Heart right ventricle (tissue), 16 donors: ENCODE measurements at regions not wholly inside any gene's neighbourhood (a gene's known extent, or its start where the extent isn't known, plus 50 kb on each side); places are given as distances from the start of the nearest gene placed in this dataset.

Source experiments
- ATAC-seq, 8 donors: fragments of 200-7000 bp; cut with Tn5 transposase; one replicate each; pipeline ENCODE4 v1.9.1; 2020; ENCODE audit warnings: mild to moderate bottlenecking in 8 of 8, moderate library complexity in 8 of 8, moderate number of reproducible peaks in 1 of 8
- DNase-seq, 2 donors: peaks; one replicate each; pipeline ENCODE4 v3.0.0-alpha.2; 2020
- H3K27ac ChIP-seq, 10 donors: fragments of 200-600 bp; sonication (generic) in 2 of 10; one replicate each; pipeline versions ENCODE4 v1.5.0 to v1.8.0; 2020 to 2022; ENCODE audit warnings: mild to moderate bottlenecking in 3 of 10
- H3K27me3 ChIP-seq, 7 donors: fragments of 200-600 bp; one replicate each; pipeline ENCODE4 v1.8.0; 2021 to 2022; ENCODE audit warnings: mild to moderate bottlenecking in 2 of 7
- H3K36me3 ChIP-seq, 9 donors: fragments of 200-600 bp; sonication (generic) in 1 of 9; one replicate each; pipeline versions ENCODE4 v1.5.0 to v1.8.0; 2020 to 2022; ENCODE audit warnings: mild to moderate bottlenecking in 2 of 9
- H3K4me1 ChIP-seq, 9 donors: fragments of 200-600 bp; sonication (generic) in 1 of 9; one replicate each; pipeline versions ENCODE4 v1.5.0 to v1.8.0; 2020 to 2022; ENCODE audit warnings: mild to moderate bottlenecking in 4 of 9
- H3K4me3 ChIP-seq, 10 donors: fragments of 200-600 bp; sonication (generic) in 2 of 10; one replicate each; pipeline versions ENCODE4 v1.5.0 to v1.8.0; 2020 to 2022; ENCODE audit warnings: mild to moderate bottlenecking in 7 of 10, moderate library complexity in 2 of 10
- H3K9me3 ChIP-seq, 11 donors: fragments of 200-600 bp in 10 of 11; sonication (generic) in 2 of 11; one replicate each; pipeline versions ENCODE4 v1.5.0 to v1.8.0; 2013 to 2022; ENCODE audit warnings: mild to moderate bottlenecking in 2 of 11, control low read depth in 1 of 11, moderate library complexity in 1 of 11
- CTCF ChIP-seq, 9 donors: fragments of 200-600 bp; sonication (generic) in 2 of 9; IDR thresholded peaks; one replicate each; pipeline versions ENCODE4 v1.5.0 to v1.8.0; 2021 to 2022; ENCODE audit warnings: antibody characterized with exemption in 9 of 9, mild to moderate bottlenecking in 5 of 9, moderate library complexity in 1 of 9
- WGBS, 2 donors: extraction: QIAGEN DNeasy Blood & Tissue Kit; methylation state at CpG; one replicate each; pipeline ENCODE4 v1.1.7; 2013; ENCODE audit warnings: inconsistent platforms in 1 of 2; 5-methylcytosine and 5-hydroxymethylcytosine counted together
- intact Hi-C, 10 donors: fragments of 100-400 bp; cut with DNase I; formaldehyde crosslinking; loops; one replicate each; pipeline versions ENCODE4 v1.11.1 to v1.14.2; 2022
- donor health status: Arrhythmogenic right ventricular cardiomyopathy.
- donor health status: ischemic (EF 13 %, LVEDD 7.1; RV severe dilation, severe dysfunction).
- donor health status: healthy with polysubstance abuse.
- donor health status: DM: no; HTN: yes; CAD: no.
- donor health status: DM: no; HTN: no; CAD: no.
- donor health status: ischemic (EF 25% LVEDD 6.9; RV normal size, moderate dysfunction).
- donor health status: ischemic (EF 25% LVEDD 5.7; RV mildly dilated, moderate dysfunction).
- donor health status: healthy.
- donor health status: DM: yes; HTN: yes; CAD: no.
- donor health status: Ischemic cardiomyopathy.
- donor health status: ischemic (EF 35%, LVEDD 5.7; RV mildly dilated, moderate dysfunction).
- donor health status: nonischemic (EF 11% LVEDD 7.7; RV severe dilation, severe dysfunction).
- donor health status: DM: yes; HTN: yes; CAD: no.
- donor health status: PGD.
- donor health status: ischemic (EF 29% LVEDD 5.4; RV normal size, mild dysfunction).
- donor health status: nonischemic (EF 23%, LVEDD 6.1; RV moderate dilation, normal function).

- H3K27me3 ChIP-seq, result peaks cover 0 to 4% (median 0%) of the 10 kb centered on the region in 7 donors
- H3K9me3 ChIP-seq, result no peaks in the 10 kb centered on the region
- TF ChIP-seq CTCF (IDR thresholded peaks at IDR 0.05), result no peak
- H3K4me3 ChIP-seq, result no peak overlapping the region
- no peaks in the 10 kb centered on the region for H3K36me3 ChIP-seq
- ATAC-seq (no peak), DNase-seq (no peak)
- peaks cover 0 to 26% (median 0%) of the 10 kb centered on the region in 9 donors for H3K4me1 ChIP-seq
- intact Hi-C loops, result no loop called here
- WGBS, 2 donors, result 71 to 75% methylated on average over 1 of the region's 1 CpG
- H3K27ac ChIP-seq, result no peak overlapping the region
Measured at GRCh38 chr2:191627518-191627917, 50.4 kb upstream of the NABP1 start.
